OCI-LY3 (cell line): ENCODE measurements at regions not wholly inside any gene's neighbourhood (a gene's known extent, or its start where the extent isn't known, plus 50 kb on each side); places are given as distances from the start of the nearest gene placed in this dataset.

ENCODE experiments used
- CTCF ChIP-seq: fragments of 200-600, 300-600 bp; sonication (generic); IDR thresholded peaks from 2 replicates; pipeline ENCODE4 v1.5.1; 2014; ENCODE audit warnings: antibody characterized with exemption, low read length, low read depth
- EZH2phosphoT487 ChIP-seq: fragments of 200-600 bp; shearing (Covaris generic); IDR thresholded peaks from 2 replicates; pipeline ENCODE4 v1.6.1; 2018; ENCODE audit warnings: antibody characterized with exemption, mixed run types, low read depth

GRCh38 chr2:62391696-62392095 is 114.3 kb downstream of the TMEM17 start:
- TF ChIP-seq CTCF = no peak
- no peak for TF ChIP-seq EZH2phosphoT487
